H9 (cell line): ENCODE measurements at regions not wholly inside any gene's neighbourhood (a gene's known extent, or its start where the extent isn't known, plus 50 kb on each side); places are given as distances from the start of the nearest gene placed in this dataset.

Source experiments
- DNase-seq: peaks from one replicate; pipeline ENCODE4 v3.0.0-alpha.2; 2017
- H2AFZ ChIP-seq: one replicate; pipeline ENCODE4 v1.6.1; 2013; ENCODE audit warnings: mild to moderate bottlenecking, low read length, control low read depth, moderate library complexity
- H2AK5ac ChIP-seq: 2 replicates; pipeline ENCODE4 v1.6.1; 2013; ENCODE audit warnings: low read length, control low read depth, mixed read lengths; ENCODE audit not compliant: insufficient read length
- H2BK120ac ChIP-seq: one replicate; pipeline ENCODE4 v1.6.1; 2013; ENCODE audit warnings: low read depth, mild to moderate bottlenecking, low read length, control low read depth, inconsistent platforms; ENCODE audit not compliant: poor library complexity, severe bottlenecking
- H2BK12ac ChIP-seq: 2 replicates; pipeline ENCODE4 v1.6.1; 2013; ENCODE audit warnings: low read length, control low read depth, mixed read lengths, low read depth; ENCODE audit not compliant: insufficient read length
- H2BK15ac ChIP-seq: 2 replicates; pipeline ENCODE4 v1.6.1; 2013; ENCODE audit warnings: low read depth, low read length, control low read depth
- H2BK20ac ChIP-seq: one replicate; pipeline ENCODE4 v1.6.1; 2013; ENCODE audit warnings: low read depth, mild to moderate bottlenecking, low read length, control low read depth, inconsistent platforms; ENCODE audit not compliant: poor library complexity, severe bottlenecking
- H2BK5ac ChIP-seq: 2 replicates; pipeline ENCODE4 v1.6.1; 2013; ENCODE audit warnings: low read length, control low read depth, mixed read lengths; ENCODE audit not compliant: insufficient read length
- H3K14ac ChIP-seq: 2 replicates; pipeline ENCODE4 v1.6.1; 2013; ENCODE audit warnings: low read length, control low read depth; ENCODE audit not compliant: insufficient read depth
- H3K18ac ChIP-seq: 2 replicates; pipeline ENCODE4 v1.6.1; 2013; ENCODE audit warnings: low read depth, mild to moderate bottlenecking, mixed read lengths, low read length, control low read depth; ENCODE audit not compliant: insufficient read length
- H3K23ac ChIP-seq: 2 replicates; pipeline ENCODE4 v1.6.1; 2013; ENCODE audit warnings: low read length, control low read depth, mixed read lengths, low read depth; ENCODE audit not compliant: insufficient read length
- H3K23me2 ChIP-seq: 2 replicates; pipeline ENCODE4 v1.6.1; 2013; ENCODE audit warnings: low read depth, mild to moderate bottlenecking, mixed read lengths, low read length, control low read depth; ENCODE audit not compliant: insufficient read length, poor library complexity, severe bottlenecking
- H3K27ac ChIP-seq: 2 replicates; pipeline ENCODE4 v1.5.1; 2013; ENCODE audit warnings: low read length, control low read depth, mixed read lengths, low read depth; ENCODE audit not compliant: insufficient read length
- H3K27me3 ChIP-seq: 2 replicates; pipeline ENCODE4 v1.6.1; 2013; ENCODE audit warnings: low read length, control low read depth, inconsistent platforms; ENCODE audit not compliant: insufficient read depth
- H3K4ac ChIP-seq: 2 replicates; pipeline ENCODE4 v1.6.1; 2013; ENCODE audit warnings: low read depth, mild to moderate bottlenecking, control low read depth, inconsistent platforms, low read length, moderate library complexity
- H3K4me1 ChIP-seq: 2 replicates; pipeline ENCODE4 v1.6.1; 2013; ENCODE audit warnings: low read length, control low read depth, inconsistent platforms; ENCODE audit not compliant: insufficient read depth
- H3K4me2 ChIP-seq: 2 replicates; pipeline ENCODE4 v1.6.1; 2013; ENCODE audit warnings: low read length, control low read depth, mixed read lengths; ENCODE audit not compliant: insufficient read length, insufficient read depth
- H3K56ac ChIP-seq: 2 replicates; pipeline ENCODE4 v1.6.1; 2013; ENCODE audit warnings: low read depth, mild to moderate bottlenecking, mixed read lengths, low read length, control low read depth; ENCODE audit not compliant: insufficient read length
- H3K79me1 ChIP-seq: 2 replicates; pipeline ENCODE4 v1.6.1; 2013; ENCODE audit warnings: low read depth, mild to moderate bottlenecking, moderate library complexity, low read length, control low read depth, inconsistent platforms; ENCODE audit not compliant: insufficient read depth, poor library complexity, severe bottlenecking
- H3K79me2 ChIP-seq: 2 replicates; pipeline ENCODE4 v1.6.1; 2013; ENCODE audit warnings: low read length, control low read depth, inconsistent platforms; ENCODE audit not compliant: insufficient read depth
- H3K9ac ChIP-seq: 2 replicates; pipeline ENCODE4 v1.6.1; 2013; ENCODE audit warnings: low read length, control low read depth, mixed read lengths; ENCODE audit not compliant: insufficient read length; ENCODE audit errors: extremely low read depth
- H3K9me3 ChIP-seq: one replicate; pipeline ENCODE4 v1.6.1; 2013; ENCODE audit warnings: low read depth, low read length, inconsistent platforms; ENCODE audit not compliant: control insufficient read depth
- H3T11ph ChIP-seq: one replicate; pipeline ENCODE4 v1.6.1; 2013; ENCODE audit warnings: mild to moderate bottlenecking, low read length, control low read depth, inconsistent platforms
- H4K20me1 ChIP-seq: one replicate; pipeline ENCODE4 v1.6.1; 2013; ENCODE audit not compliant: control insufficient read depth, insufficient read length, insufficient read depth
- H4K5ac ChIP-seq: 2 replicates; pipeline ENCODE4 v1.6.1; 2013; ENCODE audit warnings: low read depth, mild to moderate bottlenecking, mixed read lengths, low read length, control low read depth; ENCODE audit not compliant: insufficient read length
- H4K8ac ChIP-seq: replicated peaks from 2 replicates; pipeline ENCODE4 v1.6.1; 2013; ENCODE audit warnings: low read length, control low read depth, mixed read lengths, low read depth; ENCODE audit not compliant: insufficient read length
- H4K91ac ChIP-seq: 2 replicates; pipeline ENCODE4 v1.6.1; 2013; ENCODE audit warnings: low read depth, mild to moderate bottlenecking, moderate library complexity, mixed read lengths, low read length, control low read depth; ENCODE audit not compliant: insufficient read length
- H3K27ac Mint-ChIP-seq, 3 experiments: 2 replicates in 2 of 3; 3 replicates in 1 of 3; pipeline ENCODE4 v1.8.0; 2020 to 2021; ENCODE audit warnings: mixed read lengths in 3 of 3, mild to moderate bottlenecking in 1 of 3, moderate library complexity in 1 of 3
- H3K27me3 Mint-ChIP-seq: 2 replicates; pipeline ENCODE4 v1.8.0; 2021; ENCODE audit warnings: low read depth, mild to moderate bottlenecking, moderate library complexity, mixed read lengths
- H3K36me3 Mint-ChIP-seq, 3 experiments: 2 replicates in 2 of 3; 3 replicates in 1 of 3; pipeline ENCODE4 v1.8.0; 2020 to 2021; ENCODE audit warnings: low read depth in 3 of 3, mixed read lengths in 3 of 3; ENCODE audit not compliant: insufficient read depth in 1 of 3
- H3K4me1 Mint-ChIP-seq, 2 experiments: 2 replicates each; pipeline ENCODE4 v1.8.0; 2020; ENCODE audit warnings: mixed read lengths in 2 of 2
- H3K4me3 Mint-ChIP-seq, 2 experiments: 2 replicates in 1 of 2; 3 replicates in 1 of 2; pipeline ENCODE4 v1.8.0; 2020 to 2021; ENCODE audit warnings: mild to moderate bottlenecking in 2 of 2, mixed read lengths in 2 of 2, moderate library complexity in 1 of 2
- H3K9me3 Mint-ChIP-seq, 2 experiments: 2 replicates in 1 of 2; 3 replicates in 1 of 2; pipeline ENCODE4 v1.8.0; 2020; ENCODE audit warnings: mild to moderate bottlenecking in 2 of 2, mixed read lengths in 2 of 2, moderate library complexity in 1 of 2
- CTCF ChIP-seq: fragments of 200-600 bp; sonication (generic); conservative IDR thresholded peaks from 3 replicates; pipeline ENCODE4 v1.8.0; 2021; ENCODE audit warnings: antibody characterized with exemption, mild to moderate bottlenecking
- WGBS: extraction: QIAGEN DNeasy Blood & Tissue Kit; methylation state at CpG from one replicate; pipeline ENCODE4 v1.1.7; 2013; ENCODE audit warnings: missing lambda C conversion rate, low lambda C conversion rate, mixed read lengths; ENCODE audit not compliant: insufficient read length; ENCODE audit errors: extremely low coverage; 5-methylcytosine and 5-hydroxymethylcytosine counted together

- Histone ChIP-seq H2BK20ac (no peak overlapping the region), H2AFZ (no peak overlapping the region), H3K27ac (no peak overlapping the region), H3K4me1 (no peaks in the 10 kb centered on the region), H3K9me3 (no peaks in the 10 kb centered on the region), H4K8ac (no peak overlapping the region), H3K79me2 (no peaks in the 10 kb centered on the region), H3K4ac (no peak overlapping the region), H3K23me2 (no peaks in the 10 kb centered on the region), H3K79me1 (no peaks in the 10 kb centered on the region), H3K56ac (no peak overlapping the region), H3K4me2 (no peak overlapping the region), H3K14ac (no peak overlapping the region), H3K23ac (no peak overlapping the region), H2BK120ac (no peak overlapping the region), H2BK15ac (no peak overlapping the region), H2BK12ac (no peak overlapping the region), H3T11ph (no peak overlapping the region), H4K5ac (no peak overlapping the region), H4K91ac (no peak overlapping the region), H3K9ac (no peak overlapping the region), H2AK5ac (no peak overlapping the region), H4K20me1 (no peaks in the 10 kb centered on the region), H3K27me3 (no peaks in the 10 kb centered on the region), H3K18ac (no peak overlapping the region), H2BK5ac (no peak overlapping the region)
- Mint-ChIP-seq H3K9me3 (peaks cover under 1 to 3% of the 10 kb centered on the region in 2 experiments; a peak in 4 of 5 replicates), H3K36me3 (peaks cover 0 to 4% (median under 1%) of the 10 kb centered on the region in 3 experiments; a peak in 3 of 7 replicates), H3K27me3 (peaks cover 2% of the 10 kb centered on the region), H3K4me3 (no peak overlapping the region), H3K27ac (no peak overlapping the region), H3K4me1 (peaks cover 7 to 8% of the 10 kb centered on the region in 2 experiments)
- TF ChIP-seq CTCF: no peak
- WGBS: no CpG with 5 or more reads among the region's 3 CpGs
- DNase-seq: no peak
Measured at GRCh38 chr3:135895734-135896121, 69.8 kb upstream of the PPP2R3A start.
